B cell (primary cell): ENCODE measurements at regions not wholly inside any gene's neighbourhood (a gene's known extent, or its start where the extent isn't known, plus 50 kb on each side); places are given as distances from the start of the nearest gene placed in this dataset.

Source experiments
- ATAC-seq: fragments of 200-7000 bp; cut with Tn5 transposase; one replicate; pipeline ENCODE4 v1.10.0; 2021; ENCODE audit warnings: low read depth, mild to moderate bottlenecking, moderate number of reproducible peaks, moderate library complexity
- CTCF ChIA-PET: fragments of 350-600 bp; sonication (Branson Sonifier 250); formaldehyde crosslinking; loops from one replicate; lab custom pipeline; 2021; ENCODE audit warnings: antibody characterized with exemption, inconsistent platforms; lab: Charles Lee
- POLR2A ChIA-PET: fragments of 350-600 bp; sonication (Branson Sonifier 250); formaldehyde crosslinking; loops from one replicate; lab custom pipeline; 2021; ENCODE audit warnings: antibody characterized with exemption; lab: Charles Lee
- DNase-seq: peaks from one replicate; pipeline ENCODE4 v3.0.0; 2013
- H2AFZ ChIP-seq: 2 replicates; pipeline ENCODE4 v1.6.1; 2012; ENCODE audit warnings: mild to moderate bottlenecking, low read depth, low read length; ENCODE audit not compliant: insufficient read depth, poor library complexity, severe bottlenecking
- H3K27ac ChIP-seq, 2 donors: 1 replicate in 1 of 2; 2 replicates in 1 of 2; pipeline ENCODE4 v1.5.1; 2012 to 2013; ENCODE audit warnings: low read length in 2 of 2, mild to moderate bottlenecking in 2 of 2, moderate library complexity in 1 of 2
- H3K27me3 ChIP-seq, 4 experiments: fragments of 200-600 bp in 1 of 4; sonication (generic) in 1 of 4; replicated peaks in 1 of 4; 1 replicate in 2 of 4; 2 replicates in 2 of 4; pipeline versions ENCODE4 v1.6.1 to v1.7.0; 2013 to 2016; ENCODE audit warnings: low read length in 3 of 4, mild to moderate bottlenecking in 2 of 4, mixed read lengths in 1 of 4, moderate library complexity in 1 of 4; ENCODE audit not compliant: insufficient read depth in 4 of 4, control insufficient read depth in 3 of 4; ENCODE audit errors: control extremely low read depth in 1 of 4
- H3K36me3 ChIP-seq, 2 experiments: replicated peaks in 1 of 2; 1 replicate in 1 of 2; 2 replicates in 1 of 2; pipeline versions ENCODE4 v1.6.1 to v1.7.1; 2013; ENCODE audit warnings: low read length in 1 of 2; ENCODE audit not compliant: insufficient read depth in 2 of 2, control insufficient read depth in 1 of 2; ENCODE audit errors: control extremely low read depth in 1 of 2, extremely low read depth in 1 of 2
- H3K4me1 ChIP-seq, 2 donors: fragments of 200-600 bp in 1 of 2; sonication (generic) in 1 of 2; 1 replicate in 1 of 2; 2 replicates in 1 of 2; pipeline versions ENCODE4 v1.5.1 to v1.6.1; 2013 to 2017; ENCODE audit warnings: low read length in 2 of 2; ENCODE audit not compliant: control insufficient read depth in 2 of 2, insufficient read depth in 2 of 2
- H3K4me2 ChIP-seq: replicated peaks from 2 replicates; pipeline ENCODE3; 2012; ENCODE audit warnings: mild to moderate bottlenecking, low read depth, low read length; ENCODE audit not compliant: poor library complexity, severe bottlenecking
- H3K4me3 ChIP-seq, 5 experiments: fragments of 200-600 bp in 1 of 5; sonication (generic) in 1 of 5; 1 replicate in 3 of 5; 2 replicates in 2 of 5; pipeline versions ENCODE4 v1.5.1 to v1.7.0; 2011 to 2016; ENCODE audit warnings: low read length in 4 of 5, mild to moderate bottlenecking in 4 of 5, low read depth in 2 of 5, control low read depth in 1 of 5, moderate library complexity in 1 of 5; ENCODE audit not compliant: insufficient read depth in 1 of 5; ENCODE audit errors: control extremely low read depth in 1 of 5, extremely low read depth in 1 of 5
- H3K79me2 ChIP-seq: fragments of 200-600 bp; sonication (generic); one replicate; pipeline ENCODE4 v1.6.0; 2016; ENCODE audit warnings: low read length; ENCODE audit not compliant: control insufficient read depth, insufficient read depth
- H3K9ac ChIP-seq: fragments of 200-600 bp; sonication (generic); 2 replicates; pipeline ENCODE4 v1.6.1; 2017; ENCODE audit warnings: mild to moderate bottlenecking, low read length, moderate library complexity
- H3K9me3 ChIP-seq, 3 donors: one replicate each; pipeline versions ENCODE4 v1.6.1 to v1.7.1; 2013; ENCODE audit warnings: low read length in 2 of 3; ENCODE audit not compliant: control insufficient read depth in 2 of 3, insufficient read depth in 1 of 3; ENCODE audit errors: control extremely low read depth in 1 of 3
- H4K20me1 ChIP-seq: 2 replicates; pipeline ENCODE4 v1.6.0; 2012; ENCODE audit warnings: mild to moderate bottlenecking, low read length; ENCODE audit not compliant: insufficient read depth, control insufficient read depth, poor library complexity, severe bottlenecking
- H3K27ac Mint-ChIP-seq: one replicate; pipeline ENCODE4 v1.8.0; 2021; ENCODE audit warnings: mixed read lengths
- H3K27me3 Mint-ChIP-seq: one replicate; pipeline ENCODE4 v1.8.0; 2021; ENCODE audit warnings: mixed read lengths
- H3K4me1 Mint-ChIP-seq: one replicate; pipeline ENCODE4 v1.8.0; 2021; ENCODE audit warnings: mixed read lengths
- H3K4me3 Mint-ChIP-seq: one replicate; pipeline ENCODE4 v1.8.0; 2021; ENCODE audit warnings: mixed read lengths
- H3K9me3 Mint-ChIP-seq: one replicate; pipeline ENCODE4 v1.8.0; 2022; ENCODE audit warnings: mixed read lengths; ENCODE audit not compliant: insufficient read depth
- EZH2 ChIP-seq: IDR thresholded peaks from 2 replicates; pipeline ENCODE4 v1.6.1; 2012; ENCODE audit warnings: borderline replicate concordance, low read depth, mild to moderate bottlenecking, moderate library complexity, low read length; ENCODE audit not compliant: insufficient read depth, poor library complexity, severe bottlenecking
- WGBS: methylation state at CpG from one replicate; pipeline ENCODE4 v1.1.5; 2013; ENCODE audit warnings: missing lambda C conversion rate; ENCODE audit not compliant: insufficient coverage; 5-methylcytosine and 5-hydroxymethylcytosine counted together
- intact Hi-C: fragments of 100-400 bp; cut with micrococcal nuclease; formaldehyde crosslinking; loops from one replicate; pipeline ENCODE4 v1.10.0; 2022
- TF ChIP-seq, protein P1 (sequence below): fragments of 200-600 bp; IDR thresholded peaks from one replicate; pipeline ENCODE4 v1.8.0; 2022; ENCODE audit warnings: antibody characterized with exemption, mild to moderate bottlenecking

DNA sequence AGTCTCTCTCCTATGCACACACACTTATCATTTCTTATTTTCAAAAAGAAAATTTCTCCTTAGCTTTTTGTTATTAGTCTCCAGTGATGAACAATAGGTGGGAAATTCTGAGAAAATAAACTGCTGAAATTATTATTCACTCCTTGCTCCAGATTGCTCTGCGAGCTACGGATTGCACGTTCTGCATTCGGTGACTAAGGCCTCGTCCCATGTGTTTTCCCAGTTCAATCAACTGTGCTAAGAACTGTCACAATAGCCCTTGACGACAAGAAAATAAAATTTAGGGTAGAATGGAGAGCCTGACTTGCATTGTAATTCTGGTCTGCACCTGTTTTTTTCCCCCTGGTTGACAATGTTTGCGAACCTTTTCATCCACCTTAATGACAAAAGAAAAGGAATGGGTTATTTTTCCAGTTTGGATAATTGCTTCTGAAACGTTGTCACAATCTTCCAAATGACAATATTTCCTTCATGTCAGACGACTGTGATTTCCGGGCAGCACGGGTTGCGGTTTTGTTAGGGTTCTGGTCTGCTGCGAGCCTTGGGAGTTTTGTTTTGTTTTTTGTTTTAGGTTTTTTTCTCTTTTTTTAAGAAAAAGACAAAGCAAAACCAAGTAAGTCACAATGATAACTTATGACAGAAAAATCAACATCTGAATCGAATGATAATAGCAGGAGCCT lies 124.5 kb upstream of the NOCT start:
- no peak for DNase-seq
- ATAC-seq = no peak
- Histone ChIP-seq H3K9me3 (no peaks in the 10 kb centered on the region), H3K27ac (no peak overlapping the region), H3K36me3 (no peaks in the 10 kb centered on the region), H3K79me2 (no peaks in the 10 kb centered on the region), H3K9ac (no peak overlapping the region), H4K20me1 (no peaks in the 10 kb centered on the region), H3K4me1 (no peaks in the 10 kb centered on the region), H3K4me3 (no peak overlapping the region), H2AFZ (no peak overlapping the region), H3K4me2 (no peak overlapping the region), H3K27me3 (peaks cover 0 to 3% (median 0%) of the 10 kb centered on the region in 4 experiments)
- intact Hi-C loops = no loop called here
- TF ChIP-seq, protein P1, sequence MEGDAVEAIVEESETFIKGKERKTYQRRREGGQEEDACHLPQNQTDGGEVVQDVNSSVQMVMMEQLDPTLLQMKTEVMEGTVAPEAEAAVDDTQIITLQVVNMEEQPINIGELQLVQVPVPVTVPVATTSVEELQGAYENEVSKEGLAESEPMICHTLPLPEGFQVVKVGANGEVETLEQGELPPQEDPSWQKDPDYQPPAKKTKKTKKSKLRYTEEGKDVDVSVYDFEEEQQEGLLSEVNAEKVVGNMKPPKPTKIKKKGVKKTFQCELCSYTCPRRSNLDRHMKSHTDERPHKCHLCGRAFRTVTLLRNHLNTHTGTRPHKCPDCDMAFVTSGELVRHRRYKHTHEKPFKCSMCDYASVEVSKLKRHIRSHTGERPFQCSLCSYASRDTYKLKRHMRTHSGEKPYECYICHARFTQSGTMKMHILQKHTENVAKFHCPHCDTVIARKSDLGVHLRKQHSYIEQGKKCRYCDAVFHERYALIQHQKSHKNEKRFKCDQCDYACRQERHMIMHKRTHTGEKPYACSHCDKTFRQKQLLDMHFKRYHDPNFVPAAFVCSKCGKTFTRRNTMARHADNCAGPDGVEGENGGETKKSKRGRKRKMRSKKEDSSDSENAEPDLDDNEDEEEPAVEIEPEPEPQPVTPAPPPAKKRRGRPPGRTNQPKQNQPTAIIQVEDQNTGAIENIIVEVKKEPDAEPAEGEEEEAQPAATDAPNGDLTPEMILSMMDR = no peak
- TF ChIP-seq EZH2 = no peak
- Mint-ChIP-seq H3K27me3 (peaks cover 22% of the 10 kb centered on the region), H3K4me1 (no peaks in the 10 kb centered on the region), H3K9me3 (no peaks in the 10 kb centered on the region), H3K4me3 (no peak overlapping the region), H3K27ac (no peak overlapping the region)
- WGBS = 92% methylated on average over 5 of the region's 14 CpGs
- CTCF ChIA-PET = no interaction called here
- POLR2A ChIA-PET = no interaction called here

DNA sequence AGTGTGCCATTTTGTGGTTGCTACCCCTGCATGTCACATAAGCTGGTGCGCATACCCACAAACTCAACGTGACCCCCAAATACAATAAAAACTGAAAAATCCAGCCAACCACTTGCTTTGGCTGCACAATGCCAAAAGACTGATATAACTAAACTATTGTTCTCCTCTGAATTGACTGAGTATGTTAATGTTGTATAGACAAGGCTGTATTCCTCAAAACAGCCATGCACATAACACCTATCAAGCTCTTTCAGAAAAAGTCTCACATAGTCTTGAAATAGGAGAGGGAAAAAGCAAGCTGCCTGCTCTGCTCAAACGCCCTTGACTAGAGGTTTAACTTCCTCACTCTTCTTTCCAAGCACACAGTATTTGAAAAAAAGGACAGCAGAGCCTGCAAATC lies 126.4 kb upstream of the NOCT start:
- H4K20me1 ChIP-seq = no peaks in the 10 kb centered on the region
- no peak overlapping the region for H3K4me3 Mint-ChIP-seq
- ATAC-seq (no peak), DNase-seq (no peak)
- CTCF ChIA-PET = interaction anchor here (1.4 kb wide), 1 partner anchor 18 kb away, joined by 5 read pairs; no protein-coding TSS in a partner anchor
- H3K9ac ChIP-seq = no peak overlapping the region
- H3K4me1 Mint-ChIP-seq = no peaks in the 10 kb centered on the region
- H3K27ac ChIP-seq = no peak overlapping the region
- H3K79me2 ChIP-seq = no peaks in the 10 kb centered on the region
- peaks cover 17% of the 10 kb centered on the region for H3K27me3 Mint-ChIP-seq
- H3K36me3 ChIP-seq = no peaks in the 10 kb centered on the region
- H3K4me2 ChIP-seq = no peak overlapping the region
- H3K27me3 ChIP-seq = peaks cover 0 to 3% (median 0%) of the 10 kb centered on the region in 4 experiments
- intact Hi-C loops = no loop called here
- no peak overlapping the region for H3K27ac Mint-ChIP-seq
- no CpG with 5 or more reads among the region's 3 CpGs for WGBS
- no peak overlapping the region for H2AFZ ChIP-seq
- no peaks in the 10 kb centered on the region for H3K4me1 ChIP-seq
- TF ChIP-seq, protein P1 = no peak
- TF ChIP-seq EZH2 = no peak
- H3K4me3 ChIP-seq = no peak overlapping the region
- no peaks in the 10 kb centered on the region for H3K9me3 ChIP-seq
- POLR2A ChIA-PET = no interaction called here
- H3K9me3 Mint-ChIP-seq = no peaks in the 10 kb centered on the region
